ENCODE measurements at regions not wholly inside any gene's neighbourhood (a gene's known extent, or its start where the extent isn't known, plus 50 kb on each side); places are given as distances from the start of the nearest gene placed in this dataset.

DNA sequence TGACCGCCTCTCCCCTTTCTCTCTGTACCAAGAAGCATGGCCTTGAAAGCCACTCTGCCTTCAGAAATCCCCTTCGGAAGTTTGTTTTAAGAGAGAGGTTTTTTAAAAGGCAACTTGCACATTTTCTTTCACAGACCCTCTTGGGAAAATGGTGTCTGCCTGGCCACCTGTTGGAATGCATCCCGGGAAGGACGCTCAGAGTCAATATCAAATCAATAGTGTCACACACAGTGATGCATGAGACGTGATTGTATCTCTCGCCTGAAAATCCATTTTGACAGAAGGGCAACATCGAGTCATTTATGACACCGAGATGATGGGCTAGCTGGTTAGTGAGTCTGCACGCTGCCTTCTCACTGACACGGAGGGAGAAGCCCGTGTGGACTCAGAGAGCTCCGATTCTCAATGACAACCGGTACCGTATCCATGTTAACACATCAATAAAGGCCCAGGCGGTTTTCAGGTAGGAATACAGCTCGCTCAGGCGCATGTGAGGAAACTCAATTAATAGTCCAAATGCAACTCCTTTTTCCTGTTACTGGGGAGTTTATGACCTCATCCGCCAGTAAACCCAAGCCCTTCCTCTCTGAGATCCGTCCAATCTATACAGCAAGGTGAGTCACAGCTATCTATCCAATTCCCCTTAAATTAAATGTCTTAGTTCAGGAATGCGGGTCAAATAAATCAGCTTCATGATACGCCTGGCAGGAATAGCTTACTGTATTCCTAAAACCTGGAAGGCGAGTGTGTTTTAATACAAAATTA, 621.5 kb upstream of the MKI67 start:
- Histone ChIP-seq H3K79me2 (ENCODE audit: low read length) (no peaks in the 10 kb centered on the region), H3K36me3 (replicated peaks; ENCODE audit: low read depth, low read length) (no peaks in the 10 kb centered on the region), H3K9ac (ENCODE audit: low read length) (no peak overlapping the region), H3K9me3 (ENCODE audit: insufficient read depth, low read length) (no peaks in the 10 kb centered on the region), H3K27ac (ENCODE audit: low read length) (no peak overlapping the region), H3K4me1 (ENCODE audit: low read length) (no peaks in the 10 kb centered on the region), H4K20me1 (ENCODE audit: insufficient read depth, low read length) (no peaks in the 10 kb centered on the region), H2AFZ (ENCODE audit: low read depth, low read length) (no peak overlapping the region), H3K4me2 (ENCODE audit: low read length) (no peak overlapping the region), H3K27me3 (ENCODE audit: low read depth, low read length) (no peaks in the 10 kb centered on the region), H3K4me3 (ENCODE audit: low read length) (no peak overlapping the region)
- TF ChIP-seq EZH2phosphoT487 (IDR thresholded peaks at IDR 0.05; ENCODE audit: low read depth): no peak
- TF ChIP-seq, protein P1, sequence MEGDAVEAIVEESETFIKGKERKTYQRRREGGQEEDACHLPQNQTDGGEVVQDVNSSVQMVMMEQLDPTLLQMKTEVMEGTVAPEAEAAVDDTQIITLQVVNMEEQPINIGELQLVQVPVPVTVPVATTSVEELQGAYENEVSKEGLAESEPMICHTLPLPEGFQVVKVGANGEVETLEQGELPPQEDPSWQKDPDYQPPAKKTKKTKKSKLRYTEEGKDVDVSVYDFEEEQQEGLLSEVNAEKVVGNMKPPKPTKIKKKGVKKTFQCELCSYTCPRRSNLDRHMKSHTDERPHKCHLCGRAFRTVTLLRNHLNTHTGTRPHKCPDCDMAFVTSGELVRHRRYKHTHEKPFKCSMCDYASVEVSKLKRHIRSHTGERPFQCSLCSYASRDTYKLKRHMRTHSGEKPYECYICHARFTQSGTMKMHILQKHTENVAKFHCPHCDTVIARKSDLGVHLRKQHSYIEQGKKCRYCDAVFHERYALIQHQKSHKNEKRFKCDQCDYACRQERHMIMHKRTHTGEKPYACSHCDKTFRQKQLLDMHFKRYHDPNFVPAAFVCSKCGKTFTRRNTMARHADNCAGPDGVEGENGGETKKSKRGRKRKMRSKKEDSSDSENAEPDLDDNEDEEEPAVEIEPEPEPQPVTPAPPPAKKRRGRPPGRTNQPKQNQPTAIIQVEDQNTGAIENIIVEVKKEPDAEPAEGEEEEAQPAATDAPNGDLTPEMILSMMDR (IDR thresholded peaks at IDR 0.05; ENCODE audit: low read depth, low read length): no peak

DNA sequence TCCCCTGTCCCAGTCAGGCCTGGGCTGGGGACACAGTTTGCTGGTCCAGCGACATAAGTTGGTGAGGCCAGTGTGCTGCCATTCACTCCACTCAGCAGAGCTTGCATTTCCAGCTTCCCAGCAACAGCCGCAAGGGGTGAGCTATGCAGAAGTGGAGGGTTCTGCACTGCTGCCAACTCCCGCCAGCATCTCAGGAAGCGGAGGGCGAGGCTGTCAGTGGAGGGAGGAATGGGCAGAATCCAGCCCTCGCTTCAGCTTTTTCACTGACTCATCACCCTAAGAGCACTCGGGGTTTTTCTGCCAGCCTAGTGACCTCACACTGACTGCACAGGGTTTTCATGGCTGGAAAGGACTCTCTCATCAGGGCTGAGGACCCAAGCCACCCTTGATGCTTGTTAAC, 625.1 kb upstream of the MKI67 start:
- H2AFZ ChIP-seq (ENCODE audit: low read depth, low read length): no peak overlapping the region
- no peak overlapping the region for H3K9ac ChIP-seq (ENCODE audit: low read length)
- no peaks in the 10 kb centered on the region for H3K36me3 ChIP-seq (replicated peaks; ENCODE audit: low read depth, low read length)
- no peaks in the 10 kb centered on the region for H3K9me3 ChIP-seq (ENCODE audit: insufficient read depth, low read length)
- TF ChIP-seq, protein P1 (IDR thresholded peaks at IDR 0.05; ENCODE audit: low read depth, low read length): no peak
- TF ChIP-seq EZH2phosphoT487 (IDR thresholded peaks at IDR 0.05; ENCODE audit: low read depth): no peak
- no peak overlapping the region for H3K4me2 ChIP-seq (ENCODE audit: low read length)
- no peaks in the 10 kb centered on the region for H4K20me1 ChIP-seq (ENCODE audit: insufficient read depth, low read length)
- no peaks in the 10 kb centered on the region for H3K79me2 ChIP-seq (ENCODE audit: low read length)
- no peaks in the 10 kb centered on the region for H3K27me3 ChIP-seq (ENCODE audit: low read depth, low read length)
- H3K4me1 ChIP-seq (ENCODE audit: low read length): no peaks in the 10 kb centered on the region
- H3K4me3 ChIP-seq (ENCODE audit: low read length): no peak overlapping the region
- H3K27ac ChIP-seq (ENCODE audit: low read length): no peak overlapping the region

DNA sequence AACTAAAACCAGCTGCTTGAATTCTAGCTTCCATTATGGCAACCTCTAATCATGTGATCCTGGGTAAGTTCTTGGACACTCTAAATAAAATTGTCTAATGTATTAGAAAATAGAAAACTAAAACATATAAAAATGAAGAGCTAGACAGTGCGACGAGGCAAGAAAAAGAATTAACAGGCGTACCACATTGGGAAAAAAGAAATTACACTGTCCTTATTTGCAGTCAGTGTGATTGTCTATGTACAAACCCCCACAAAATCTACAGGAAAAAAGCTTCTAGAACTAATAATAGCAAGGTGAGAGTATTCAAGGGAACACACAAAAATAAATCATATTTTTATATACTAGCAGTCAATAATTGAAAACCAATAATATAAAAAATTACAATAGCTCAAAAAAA, 625.6 kb upstream of the MKI67 start:
- H3K79me2 ChIP-seq (ENCODE audit: low read length): no peaks in the 10 kb centered on the region
- no peak overlapping the region for H2AFZ ChIP-seq (ENCODE audit: low read depth, low read length)
- H3K4me2 ChIP-seq (ENCODE audit: low read length): no peak overlapping the region
- H3K4me3 ChIP-seq (ENCODE audit: low read length): no peak overlapping the region
- H3K9ac ChIP-seq (ENCODE audit: low read length): no peak overlapping the region
- H4K20me1 ChIP-seq (ENCODE audit: insufficient read depth, low read length): no peaks in the 10 kb centered on the region
- TF ChIP-seq EZH2phosphoT487 (IDR thresholded peaks at IDR 0.05; ENCODE audit: low read depth): no peak
- TF ChIP-seq, protein P1 (IDR thresholded peaks at IDR 0.05; ENCODE audit: low read depth, low read length): no peak
- no peaks in the 10 kb centered on the region for H3K27me3 ChIP-seq (ENCODE audit: low read depth, low read length)
- H3K9me3 ChIP-seq (ENCODE audit: insufficient read depth, low read length): no peaks in the 10 kb centered on the region
- no peak overlapping the region for H3K27ac ChIP-seq (ENCODE audit: low read length)
- no peaks in the 10 kb centered on the region for H3K4me1 ChIP-seq (ENCODE audit: low read length)
- no peaks in the 10 kb centered on the region for H3K36me3 ChIP-seq (replicated peaks; ENCODE audit: low read depth, low read length)

DNA sequence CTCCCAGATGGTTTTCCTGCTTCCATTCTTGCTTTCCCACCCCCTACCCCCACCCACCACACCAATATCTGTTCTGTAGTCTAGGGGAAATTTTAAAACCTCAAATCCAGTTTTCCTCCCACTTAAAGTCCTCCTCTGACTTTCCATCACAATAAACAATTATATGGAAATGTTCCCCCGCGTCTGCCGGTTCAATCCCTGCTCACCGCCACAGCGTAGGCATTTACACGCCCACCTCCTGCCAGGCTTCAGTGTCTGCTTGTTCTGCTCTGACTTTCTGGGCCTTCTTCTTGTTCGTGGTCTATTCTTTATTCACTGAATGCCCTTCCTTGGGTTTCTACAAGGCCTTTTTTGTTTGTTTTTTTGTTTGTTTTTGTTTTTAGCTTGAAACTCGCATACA, 633.0 kb upstream of the MKI67 start:
- Histone ChIP-seq H3K4me3 (ENCODE audit: low read length) (no peak overlapping the region), H4K20me1 (ENCODE audit: insufficient read depth, low read length) (no peaks in the 10 kb centered on the region), H2AFZ (ENCODE audit: low read depth, low read length) (no peak overlapping the region), H3K27ac (ENCODE audit: low read length) (no peak overlapping the region), H3K36me3 (replicated peaks; ENCODE audit: low read depth, low read length) (no peaks in the 10 kb centered on the region), H3K9ac (ENCODE audit: low read length) (no peak overlapping the region), H3K27me3 (ENCODE audit: low read depth, low read length) (no peaks in the 10 kb centered on the region), H3K4me2 (ENCODE audit: low read length) (no peak overlapping the region), H3K9me3 (ENCODE audit: insufficient read depth, low read length) (no peaks in the 10 kb centered on the region), H3K4me1 (ENCODE audit: low read length) (no peaks in the 10 kb centered on the region), H3K79me2 (ENCODE audit: low read length) (no peaks in the 10 kb centered on the region)
- TF ChIP-seq EZH2phosphoT487 (IDR thresholded peaks at IDR 0.05; ENCODE audit: low read depth): no peak
- TF ChIP-seq, protein P1 (IDR thresholded peaks at IDR 0.05; ENCODE audit: low read depth, low read length): no peak

Measured in OCI-LY3 (cell line).